ENCODE measurements at regions not wholly inside any gene's neighbourhood (a gene's known extent, or its start where the extent isn't known, plus 50 kb on each side); places are given as distances from the start of the nearest gene placed in this dataset.

DNA sequence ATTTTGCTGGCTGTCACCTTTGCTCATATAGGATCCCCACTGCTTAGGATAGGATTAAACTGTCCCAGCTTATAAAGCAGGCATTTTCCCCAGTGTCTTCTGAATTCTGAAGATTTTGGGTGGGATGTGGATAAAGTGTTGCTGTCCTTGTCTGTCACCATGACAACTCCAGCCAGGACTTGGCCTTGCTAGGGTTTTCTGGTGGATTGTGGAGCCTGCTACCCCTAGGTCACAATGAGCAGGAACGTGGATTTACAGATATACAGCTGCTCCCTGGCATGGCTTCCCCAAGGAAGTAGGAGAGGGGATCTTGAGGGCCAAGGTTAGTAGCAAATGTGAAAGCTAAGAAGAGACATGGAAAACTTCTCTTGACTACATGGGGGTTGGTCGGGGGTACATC is 220.7 kb downstream of the WDR11 start:
- DNase-seq (ENCODE audit: low read depth), result no peak

DNA sequence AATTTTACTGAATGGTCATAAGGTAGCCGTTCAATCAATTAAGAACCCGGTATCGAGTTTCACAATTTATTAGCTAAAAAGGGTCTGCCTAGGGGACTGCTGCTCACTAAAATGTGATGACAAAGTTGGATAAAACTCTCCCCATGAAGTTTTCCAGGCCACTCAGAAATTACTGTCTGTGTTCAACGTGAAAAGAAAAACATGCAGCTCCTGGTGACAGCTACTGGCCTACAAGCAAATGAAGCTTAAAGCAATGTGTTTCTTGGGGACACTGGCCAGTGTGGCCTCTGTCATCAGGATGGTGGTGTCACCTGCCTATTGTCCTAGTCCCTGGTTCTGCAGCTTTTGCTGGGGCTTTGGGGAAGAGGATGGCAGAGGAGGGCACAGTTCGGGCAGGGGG is 222.6 kb downstream of the WDR11 start:
- no peak for DNase-seq (ENCODE audit: low read depth)

- no peak for DNase-seq (ENCODE audit: low read depth)
Observed at GRCh38 chr10:121076776-121077715, 225.9 kb downstream of the WDR11 start.

DNA sequence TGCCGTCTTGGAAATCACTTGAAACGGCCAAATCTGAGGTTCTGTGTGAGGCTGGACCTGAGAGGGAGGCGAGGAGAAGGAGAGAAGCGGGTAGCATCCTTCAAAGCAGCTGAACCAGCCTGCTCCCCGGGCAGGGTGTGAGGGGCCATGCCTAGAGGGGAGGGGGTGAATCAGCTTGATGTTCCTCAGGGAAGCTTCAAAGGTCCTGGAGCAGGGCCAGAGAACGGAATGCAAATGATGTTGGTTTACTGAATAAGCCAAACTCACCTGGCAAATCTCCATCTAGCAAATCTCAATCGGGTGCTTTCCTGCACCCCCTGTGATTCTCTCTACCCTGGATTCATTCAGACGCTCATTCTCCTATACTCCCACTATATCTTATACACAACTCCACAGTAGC is 226.9 kb downstream of the WDR11 start:
- no peak for DNase-seq (ENCODE audit: low read depth)

DNA sequence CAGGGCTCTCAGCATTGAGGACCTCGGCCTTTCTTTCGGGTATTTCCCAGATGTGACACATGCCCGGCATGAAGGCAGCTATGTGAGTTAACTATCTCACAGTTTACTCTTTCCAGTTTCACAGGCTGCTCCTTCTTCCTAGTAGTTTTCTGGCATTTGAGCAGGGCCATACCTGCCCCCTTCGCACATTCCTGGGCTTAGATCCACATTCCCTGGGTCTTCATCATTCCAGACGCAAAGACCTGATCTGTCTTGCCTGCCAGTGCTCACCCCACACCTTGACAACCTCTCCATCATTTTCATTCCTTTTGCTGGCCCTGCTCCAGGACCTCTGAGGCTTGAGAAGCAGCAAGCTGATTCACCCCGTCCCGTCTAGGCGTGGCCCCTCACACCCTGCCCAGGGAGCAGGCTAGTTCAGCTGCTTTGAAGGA is 227.5 kb downstream of the WDR11 start:
- no peak for DNase-seq (ENCODE audit: low read depth)

GRCh38 chr10:121079226-121079625 is 228.1 kb downstream of the WDR11 start:
- DNase-seq (ENCODE audit: low read depth), result no peak

GRCh38 chr10:121080281-121080891 is 229.2 kb downstream of the WDR11 start:
- DNase-seq (ENCODE audit: low read depth), result no peak

- no peak for DNase-seq (ENCODE audit: low read depth)
Observed at GRCh38 chr10:121081306-121081705, 230.1 kb downstream of the WDR11 start.

DNA sequence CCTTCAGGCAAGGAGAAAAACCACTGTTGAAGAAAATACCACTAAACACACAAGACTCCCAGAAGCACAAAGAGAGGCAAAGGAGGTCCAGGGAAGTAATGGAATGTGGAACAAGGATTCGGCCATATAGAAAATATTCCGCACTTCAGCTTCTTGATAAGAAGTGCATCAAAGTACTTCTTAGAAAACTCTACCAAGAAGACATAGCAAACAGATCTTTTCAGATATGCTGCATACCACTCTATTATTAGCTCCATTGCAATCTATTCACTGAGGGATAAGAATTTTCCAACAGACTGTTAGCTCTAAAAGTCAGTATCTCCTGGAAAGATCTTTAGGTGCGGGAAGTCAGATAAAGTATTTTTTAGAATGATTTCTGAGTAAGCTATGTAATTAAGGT is 231.8 kb downstream of the WDR11 start:
- no peak for DNase-seq (ENCODE audit: low read depth)

GRCh38 chr10:121084016-121084674 is 233.0 kb downstream of the WDR11 start:
- no peak for DNase-seq (ENCODE audit: low read depth)

- no peak for DNase-seq (ENCODE audit: low read depth)
Observed at GRCh38 chr10:121084675-121085070, 233.5 kb downstream of the WDR11 start.

GRCh38 chr10:121085367-121085766 is 234.2 kb downstream of the WDR11 start:
- DNase-seq (ENCODE audit: low read depth), result no peak

GRCh38 chr10:121087129-121087528 is 236.0 kb downstream of the WDR11 start:
- DNase-seq (ENCODE audit: low read depth), result no peak

GRCh38 chr10:121087688-121088087 is 236.5 kb downstream of the WDR11 start:
- no peak for DNase-seq (ENCODE audit: low read depth)

DNA sequence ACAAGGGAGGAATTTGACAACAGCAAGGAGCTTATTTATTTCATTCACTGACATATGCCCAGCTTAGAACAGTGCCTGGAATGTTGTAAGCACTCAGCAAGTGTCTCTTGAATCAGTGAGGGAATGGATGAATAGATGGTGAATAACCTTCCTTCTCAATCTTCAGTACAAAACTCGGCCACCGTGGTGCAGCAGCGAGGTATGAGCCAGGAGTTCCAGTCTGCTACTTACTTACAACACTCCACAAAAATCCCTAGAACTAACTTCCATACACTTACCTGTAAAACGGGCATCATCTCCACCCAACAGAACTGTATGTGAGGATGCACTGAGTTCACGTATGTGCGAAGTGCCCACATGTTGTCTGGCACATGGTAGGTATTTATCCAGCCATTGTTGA is 237.4 kb downstream of the WDR11 start:
- DNase-seq (ENCODE audit: low read depth), result no peak

- DNase-seq (ENCODE audit: low read depth), result no peak
Observed at GRCh38 chr10:121089434-121089833, 238.3 kb downstream of the WDR11 start.

GRCh38 chr10:121091961-121092719 is 241.0 kb downstream of the WDR11 start:
- DNase-seq (ENCODE audit: low read depth), result no peak

GRCh38 chr10:121092720-121093095 is 241.5 kb downstream of the WDR11 start:
- no peak for DNase-seq (ENCODE audit: low read depth)

GRCh38 chr10:121096617-121097431 is 245.7 kb downstream of the WDR11 start:
- DNase-seq (ENCODE audit: low read depth), result no peak

DNA sequence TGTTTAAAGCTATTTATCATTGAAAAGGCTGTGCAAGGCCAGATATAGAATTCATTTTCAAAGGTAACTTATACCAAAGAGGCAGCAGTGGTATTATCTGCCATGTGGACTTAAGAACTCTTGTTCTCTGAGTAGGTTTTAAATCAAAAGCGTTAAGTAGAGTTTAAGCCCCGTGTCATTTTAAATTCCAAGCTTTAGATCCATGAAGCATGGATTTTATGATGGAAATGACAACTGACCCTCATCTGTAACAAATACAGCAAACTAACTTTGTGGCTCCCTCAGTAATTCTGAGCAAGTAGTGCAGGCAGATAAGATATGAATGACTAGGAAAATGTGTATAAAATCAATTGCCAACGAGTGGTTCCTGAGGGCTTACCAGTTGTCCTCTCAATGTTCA is 247.0 kb downstream of the WDR11 start:
- DNase-seq (ENCODE audit: low read depth), result no peak

DNA sequence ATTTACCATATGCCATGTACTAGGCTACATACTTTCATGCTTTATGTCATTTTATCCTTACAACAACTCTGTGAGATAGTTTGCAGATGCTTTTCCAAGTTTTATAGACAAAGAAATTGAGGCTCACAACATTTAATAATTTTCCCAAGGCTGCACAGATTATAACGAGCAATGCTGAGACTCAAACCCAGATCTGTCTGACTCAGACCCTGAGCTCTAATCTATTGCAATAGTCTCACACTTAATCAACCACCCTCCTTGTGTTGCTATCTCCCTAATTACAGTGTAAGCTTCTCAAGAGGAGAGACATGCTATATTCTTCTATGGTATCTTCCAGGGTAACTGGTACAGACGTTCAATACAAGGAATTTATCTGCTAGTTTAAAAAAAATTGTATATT is 247.6 kb downstream of the WDR11 start:
- no peak for DNase-seq (ENCODE audit: low read depth)

Measured in activated T-cell treated with anti-CD3 and anti-CD28 coated beads for 48 hours (primary cell).